NT2/D1 (cell line): ENCODE measurements at regions not wholly inside any gene's neighbourhood (a gene's known extent, or its start where the extent isn't known, plus 50 kb on each side); places are given as distances from the start of the nearest gene placed in this dataset.

Experiments
- SUZ12 ChIP-seq: IDR thresholded peaks from 2 replicates; pipeline ENCODE4 v1.6.1; 2011; ENCODE audit not compliant: insufficient read length, insufficient read depth; ENCODE audit errors: extremely low read depth
- YY1 ChIP-seq: IDR thresholded peaks from 2 replicates; pipeline ENCODE4 v1.6.1; 2011; ENCODE audit not compliant: insufficient read length, insufficient read depth
- ZNF274 ChIP-seq: IDR thresholded peaks from 2 replicates; pipeline ENCODE4 v1.6.1; 2011; ENCODE audit warnings: mild to moderate bottlenecking, low read depth, low read length

DNA sequence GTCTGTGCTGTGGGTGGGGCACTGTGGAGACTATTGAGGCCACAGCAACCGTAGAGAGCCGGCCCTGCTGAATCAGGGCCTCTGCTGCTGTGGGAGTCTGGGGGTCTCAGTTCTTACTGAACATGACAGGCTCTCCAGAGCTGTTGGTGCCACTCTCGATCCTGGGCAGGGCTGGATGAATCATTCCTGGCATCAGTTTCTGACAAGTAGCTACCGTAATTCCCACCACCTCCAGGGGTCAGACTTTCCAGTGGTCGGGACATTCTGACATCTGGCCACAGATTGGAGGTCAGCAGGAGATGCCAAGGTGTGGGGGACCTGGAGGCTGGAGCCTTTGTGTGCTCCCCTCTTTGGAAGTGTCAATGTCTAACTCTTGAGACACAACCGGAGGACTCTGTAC, 188.4 kb downstream of the IRX2 start:
- TF ChIP-seq SUZ12 = no peak
- no peak for TF ChIP-seq YY1
- TF ChIP-seq ZNF274 = no peak
